IgD-negative memory B cell (primary cell): ENCODE measurements at regions not wholly inside any gene's neighbourhood (a gene's known extent, or its start where the extent isn't known, plus 50 kb on each side); places are given as distances from the start of the nearest gene placed in this dataset.

Source experiments
- H3K27ac Mint-ChIP-seq, 3 donors: one replicate each; pipeline ENCODE4 v1.8.0; 2020 to 2022; ENCODE audit warnings: mild to moderate bottlenecking in 3 of 3, mixed read lengths in 3 of 3, moderate library complexity in 1 of 3
- H3K27me3 Mint-ChIP-seq: one replicate; pipeline ENCODE4 v1.8.0; 2021; ENCODE audit warnings: mixed read lengths
- H3K36me3 Mint-ChIP-seq: one replicate; pipeline ENCODE4 v1.8.0; 2020; ENCODE audit warnings: mild to moderate bottlenecking, mixed read lengths
- H3K4me1 Mint-ChIP-seq, 3 donors: one replicate each; pipeline ENCODE4 v1.8.0; 2020 to 2022; ENCODE audit warnings: mixed read lengths in 3 of 3, mild to moderate bottlenecking in 1 of 3
- H3K4me3 Mint-ChIP-seq, 4 donors: one replicate each; pipeline ENCODE4 v1.8.0; 2020 to 2022; ENCODE audit warnings: mild to moderate bottlenecking in 4 of 4, mixed read lengths in 4 of 4, moderate library complexity in 3 of 4
- H3K9me3 Mint-ChIP-seq, 3 donors: one replicate each; pipeline ENCODE4 v1.8.0; 2020 to 2021; ENCODE audit warnings: mixed read lengths in 3 of 3, mild to moderate bottlenecking in 1 of 3

DNA sequence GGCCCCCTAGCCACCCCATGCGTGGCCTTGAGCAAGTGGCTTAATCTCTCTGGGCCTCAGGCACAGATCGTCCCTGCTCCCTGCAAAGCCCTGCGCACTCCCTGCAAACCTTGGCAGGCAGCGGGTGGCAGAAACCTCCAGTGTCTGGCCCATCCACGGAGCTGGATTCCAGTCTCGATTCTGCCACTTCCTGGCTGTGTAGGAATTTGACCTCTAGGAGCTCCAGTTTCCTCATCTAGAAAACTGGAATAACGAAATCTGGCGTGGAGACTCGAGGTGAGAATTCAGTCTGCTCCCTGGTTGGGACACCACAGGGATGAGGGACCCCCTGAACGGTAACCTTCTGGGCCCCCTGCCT lies 186.9 kb downstream of the MN1 start:
- Mint-ChIP-seq H3K4me3 (no peak overlapping the region), H3K27me3 (peaks cover 18% of the 10 kb centered on the region), H3K27ac (no peak overlapping the region), H3K36me3 (no peaks in the 10 kb centered on the region), H3K4me1 (peaks cover 0 to 2% (median 0%) of the 10 kb centered on the region in 3 donors), H3K9me3 (peaks cover 0 to 2% (median 0%) of the 10 kb centered on the region in 3 donors)

DNA sequence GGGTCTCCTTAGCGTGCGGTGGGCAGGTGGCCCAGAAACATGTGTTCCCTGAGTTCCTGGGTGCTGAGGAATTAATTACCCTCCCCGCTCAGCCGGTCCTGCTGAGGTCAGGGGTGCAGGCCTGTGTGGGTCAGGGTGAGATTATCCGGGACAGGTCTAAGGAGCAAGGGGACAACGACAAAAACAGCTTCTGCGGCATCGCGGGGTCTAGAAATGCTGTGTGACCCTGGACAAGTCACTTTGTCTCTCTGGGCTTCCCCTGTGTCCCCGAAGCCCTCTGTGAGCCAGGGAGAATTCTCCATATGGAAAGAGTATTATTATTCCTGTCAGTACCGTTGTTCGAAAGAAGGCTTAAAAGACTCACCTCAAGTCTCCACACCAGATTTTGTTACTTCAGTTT lies 186.1 kb downstream of the MN1 start:
- Mint-ChIP-seq H3K27ac (no peak overlapping the region), H3K4me1 (peaks cover 0 to 2% (median 0%) of the 10 kb centered on the region in 3 donors), H3K4me3 (no peak overlapping the region), H3K9me3 (peaks cover 0 to 2% (median 0%) of the 10 kb centered on the region in 3 donors), H3K27me3 (peaks cover 18% of the 10 kb centered on the region), H3K36me3 (no peaks in the 10 kb centered on the region)

GRCh38 chr22:27616033-27616432 lies 185.5 kb downstream of the MN1 start:
- H3K9me3 Mint-ChIP-seq: peaks cover 0 to 2% (median 0%) of the 10 kb centered on the region in 3 donors
- H3K27me3 Mint-ChIP-seq: peaks cover 18% of the 10 kb centered on the region
- H3K36me3 Mint-ChIP-seq: no peaks in the 10 kb centered on the region
- peaks cover 0 to 2% (median 0%) of the 10 kb centered on the region in 3 donors for H3K4me1 Mint-ChIP-seq
- H3K27ac Mint-ChIP-seq: no peak overlapping the region
- H3K4me3 Mint-ChIP-seq: no peak overlapping the region

- Mint-ChIP-seq H3K4me3 (no peak overlapping the region), H3K27ac (no peak overlapping the region), H3K36me3 (no peaks in the 10 kb centered on the region), H3K27me3 (peaks cover 18% of the 10 kb centered on the region), H3K9me3 (peaks cover 0 to 2% (median 0%) of the 10 kb centered on the region in 3 donors), H3K4me1 (peaks cover 0 to 2% (median 0%) of the 10 kb centered on the region in 3 donors)
Measured at GRCh38 chr22:27617214-27617881, 184.2 kb downstream of the MN1 start.

DNA sequence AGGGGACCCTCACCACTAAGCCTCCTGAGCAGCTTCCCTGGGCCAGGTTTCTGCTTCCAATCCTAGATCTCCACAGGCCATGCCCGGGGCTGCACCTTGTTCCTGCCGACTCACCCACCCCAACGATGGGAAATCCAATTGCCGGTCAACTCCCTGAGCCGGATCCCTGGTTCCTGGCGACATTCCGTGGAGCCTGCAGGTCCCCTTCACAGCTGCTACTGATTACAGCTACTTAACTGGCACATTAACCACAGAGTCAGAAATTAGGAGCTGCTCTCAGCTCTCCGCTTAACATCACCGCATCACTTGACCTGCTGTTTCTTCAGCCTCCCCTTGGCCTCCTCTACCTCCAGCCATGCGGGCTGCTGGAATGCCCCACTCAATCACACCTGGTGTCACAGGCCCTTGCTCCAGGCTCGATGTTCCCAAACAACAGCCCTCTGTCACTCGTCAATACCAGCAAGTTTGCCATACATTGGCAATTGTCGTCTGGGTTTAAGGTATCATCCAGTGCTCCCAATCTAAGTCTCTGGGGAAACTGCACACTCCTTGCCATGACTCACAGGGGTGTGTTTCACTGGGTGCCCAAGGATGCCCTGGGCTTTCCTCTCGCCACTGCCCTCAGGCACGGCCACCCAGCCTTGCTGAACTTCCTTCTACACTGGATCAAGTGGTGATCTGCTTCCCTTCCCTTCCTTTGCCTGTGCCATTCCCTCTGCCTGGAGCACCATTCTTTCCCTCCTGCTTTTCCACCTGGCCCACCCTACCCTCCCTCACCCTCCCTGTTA lies 181.0 kb downstream of the MN1 start:
- H3K4me1 Mint-ChIP-seq: no peaks in the 10 kb centered on the region
- no peaks in the 10 kb centered on the region for H3K9me3 Mint-ChIP-seq
- H3K4me3 Mint-ChIP-seq: no peak overlapping the region
- peaks cover under 1% of the 10 kb centered on the region for H3K27me3 Mint-ChIP-seq
- no peak overlapping the region for H3K27ac Mint-ChIP-seq
- H3K36me3 Mint-ChIP-seq: no peaks in the 10 kb centered on the region

- Mint-ChIP-seq H3K4me3 (no peak overlapping the region), H3K9me3 (no peaks in the 10 kb centered on the region), H3K27me3 (no peaks in the 10 kb centered on the region), H3K36me3 (no peaks in the 10 kb centered on the region), H3K4me1 (no peaks in the 10 kb centered on the region), H3K27ac (no peak overlapping the region)
Measured at GRCh38 chr22:27621486-27622070, 180.0 kb downstream of the MN1 start.

DNA sequence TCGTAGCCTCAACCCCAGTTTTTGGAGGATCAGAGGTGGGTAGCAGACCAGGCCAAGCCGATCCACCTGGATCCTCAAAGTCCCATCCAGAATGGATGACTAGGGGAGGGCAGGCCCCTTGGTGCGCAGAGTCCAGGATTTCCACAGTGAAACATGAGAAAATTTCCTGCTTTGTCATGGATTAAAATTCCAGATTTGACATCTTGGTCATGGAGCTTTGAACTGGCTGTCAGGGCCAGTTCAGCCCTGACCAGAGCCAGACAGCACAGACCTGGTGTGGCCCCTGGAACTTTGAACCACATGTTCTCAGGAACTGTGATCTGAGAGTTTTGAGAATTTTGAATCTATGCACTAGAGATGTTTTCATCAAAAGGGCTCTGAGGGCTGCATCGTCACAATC lies 177.5 kb downstream of the MN1 start:
- Mint-ChIP-seq H3K4me1 (no peaks in the 10 kb centered on the region), H3K27ac (no peak overlapping the region), H3K36me3 (no peaks in the 10 kb centered on the region), H3K27me3 (no peaks in the 10 kb centered on the region), H3K9me3 (peaks cover 0 to under 1% (median 0%) of the 10 kb centered on the region in 3 donors), H3K4me3 (no peak overlapping the region)

DNA sequence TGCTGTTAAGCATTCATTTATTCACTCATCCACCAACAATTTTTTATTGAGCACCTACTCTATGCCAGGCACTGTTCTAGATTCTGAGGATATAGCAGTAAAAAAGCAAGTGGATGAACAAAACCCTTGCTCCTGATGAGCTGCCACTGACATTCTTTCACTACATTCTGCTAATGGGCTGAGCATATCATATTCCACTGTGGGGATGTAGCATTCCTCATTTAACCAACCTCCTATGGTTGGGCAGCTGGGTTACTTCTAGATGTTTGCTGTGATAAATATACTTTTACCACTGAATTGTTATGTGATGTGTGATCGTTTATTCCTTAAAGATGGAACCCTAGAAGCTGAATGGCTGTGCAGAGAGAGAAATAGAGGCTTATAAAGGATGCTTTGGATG lies 176.9 kb downstream of the MN1 start:
- Mint-ChIP-seq H3K36me3 (no peaks in the 10 kb centered on the region), H3K27me3 (no peaks in the 10 kb centered on the region), H3K27ac (no peak overlapping the region), H3K9me3 (peaks cover 0 to 3% (median 0%) of the 10 kb centered on the region in 3 donors), H3K4me1 (no peaks in the 10 kb centered on the region), H3K4me3 (no peak overlapping the region)

- Mint-ChIP-seq H3K9me3 (peaks cover 0 to 3% (median 0%) of the 10 kb centered on the region in 3 donors), H3K27me3 (peaks cover 1% of the 10 kb centered on the region), H3K4me3 (no peak overlapping the region), H3K27ac (no peak overlapping the region), H3K36me3 (no peaks in the 10 kb centered on the region), H3K4me1 (no peaks in the 10 kb centered on the region)
Measured at GRCh38 chr22:27625769-27626674, 175.5 kb downstream of the MN1 start.

GRCh38 chr22:27626675-27627443 lies 174.7 kb downstream of the MN1 start:
- Mint-ChIP-seq H3K4me1 (no peaks in the 10 kb centered on the region), H3K36me3 (no peaks in the 10 kb centered on the region), H3K4me3 (no peak overlapping the region), H3K9me3 (peaks cover 0 to 7% (median 0%) of the 10 kb centered on the region in 3 donors), H3K27ac (no peak overlapping the region), H3K27me3 (peaks cover 1% of the 10 kb centered on the region)

- Mint-ChIP-seq H3K36me3 (no peaks in the 10 kb centered on the region), H3K4me1 (no peaks in the 10 kb centered on the region), H3K9me3 (peaks cover 0 to 7% (median 0%) of the 10 kb centered on the region in 3 donors), H3K27ac (no peak overlapping the region), H3K27me3 (peaks cover 1% of the 10 kb centered on the region), H3K4me3 (no peak overlapping the region)
Measured at GRCh38 chr22:27627444-27627833, 174.1 kb downstream of the MN1 start.

DNA sequence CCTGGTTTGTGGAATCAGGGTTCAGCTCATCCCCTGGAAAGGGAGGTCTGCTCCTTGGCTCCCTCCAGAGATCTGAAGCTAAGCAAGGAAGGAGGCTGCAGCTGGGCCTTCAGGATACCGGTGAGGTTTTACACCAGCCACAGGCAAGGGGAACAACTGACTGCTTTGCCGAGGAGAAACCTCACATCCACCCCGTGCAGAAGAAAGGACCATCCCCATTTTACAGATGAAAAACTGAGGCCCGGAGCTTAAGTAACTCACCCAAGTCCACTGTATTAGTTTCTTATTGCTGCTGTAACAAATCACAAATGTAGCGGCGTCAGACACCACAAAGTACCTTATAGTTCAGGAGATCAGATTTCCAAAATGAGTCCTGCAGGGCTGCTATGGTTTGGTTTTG lies 173.7 kb downstream of the MN1 start:
- Mint-ChIP-seq H3K27me3 (peaks cover 1% of the 10 kb centered on the region), H3K9me3 (peaks cover 0 to 7% (median 0%) of the 10 kb centered on the region in 3 donors), H3K36me3 (no peaks in the 10 kb centered on the region), H3K27ac (no peak overlapping the region), H3K4me1 (no peaks in the 10 kb centered on the region), H3K4me3 (no peak overlapping the region)

- peaks cover 1% of the 10 kb centered on the region for H3K27me3 Mint-ChIP-seq
- no peak overlapping the region for H3K4me3 Mint-ChIP-seq
- no peaks in the 10 kb centered on the region for H3K36me3 Mint-ChIP-seq
- H3K4me1 Mint-ChIP-seq: no peaks in the 10 kb centered on the region
- H3K9me3 Mint-ChIP-seq: peaks cover 0 to 7% (median 0%) of the 10 kb centered on the region in 3 donors
- no peak overlapping the region for H3K27ac Mint-ChIP-seq
Measured at GRCh38 chr22:27628341-27628740, 173.2 kb downstream of the MN1 start.
